Ishikawa (cell line): ENCODE measurements at regions not wholly inside any gene's neighbourhood (a gene's known extent, or its start where the extent isn't known, plus 50 kb on each side); places are given as distances from the start of the nearest gene placed in this dataset.

Source experiments
- CEBPB ChIP-seq: IDR thresholded peaks from 2 replicates; pipeline ENCODE4 v1.6.1; 2012
- CREB1 ChIP-seq: IDR thresholded peaks from 2 replicates; pipeline ENCODE4 v1.6.1; 2012; ENCODE audit warnings: low read depth
- EP300 ChIP-seq: IDR thresholded peaks from 2 replicates; pipeline ENCODE4 v1.6.1; 2012; ENCODE audit warnings: borderline replicate concordance
- FOXM1 ChIP-seq: IDR thresholded peaks from 2 replicates; pipeline ENCODE4 v1.6.1; 2012; ENCODE audit warnings: low read depth, borderline replicate concordance
- NFIC ChIP-seq: IDR thresholded peaks from 2 replicates; pipeline ENCODE4 v1.6.1; 2012
- RAD21 ChIP-seq: IDR thresholded peaks from 2 replicates; pipeline ENCODE4 v1.6.1; 2012; ENCODE audit warnings: low read depth
- TAF1 ChIP-seq: IDR thresholded peaks from 2 replicates; pipeline ENCODE4 v1.6.1; 2012; ENCODE audit warnings: low read depth, mild to moderate bottlenecking
- TCF12 ChIP-seq: IDR thresholded peaks from 2 replicates; pipeline ENCODE4 v1.6.1; 2012; ENCODE audit warnings: low read depth
- TEAD4 ChIP-seq: IDR thresholded peaks from 2 replicates; pipeline ENCODE4 v1.6.1; 2012
- YY1 ChIP-seq: IDR thresholded peaks from 2 replicates; pipeline ENCODE4 v1.6.1; 2012; ENCODE audit warnings: low read depth
- ZBTB7A ChIP-seq: IDR thresholded peaks from 2 replicates; pipeline ENCODE4 v1.6.1; 2012; ENCODE audit warnings: low read depth
- TF ChIP-seq, protein P1 (sequence below): IDR thresholded peaks from 2 replicates; pipeline ENCODE4 v1.6.1; 2012; ENCODE audit warnings: low read depth, mild to moderate bottlenecking
- TF ChIP-seq, protein P2 (sequence below): IDR thresholded peaks from 2 replicates; pipeline ENCODE4 v1.6.1; 2012

DNA sequence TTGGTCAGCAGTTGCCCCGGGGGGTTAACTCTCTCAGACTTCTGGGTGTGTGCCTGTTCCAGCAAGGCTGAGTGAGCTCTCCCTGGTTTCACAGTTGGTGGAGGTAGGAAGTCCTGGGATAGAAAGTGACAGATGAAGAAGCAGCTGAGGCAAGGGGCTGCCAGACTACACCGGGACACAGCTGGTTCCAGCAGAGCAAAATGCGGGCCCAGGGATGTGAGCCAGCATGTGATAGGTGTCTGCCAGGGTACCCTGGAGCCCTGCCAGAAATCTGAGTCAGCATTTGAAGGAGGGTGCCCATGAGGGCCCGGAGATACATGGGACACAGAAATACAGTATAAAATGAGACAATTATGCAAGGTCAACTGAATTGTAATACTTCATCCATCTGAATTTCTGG, 79.3 kb upstream of the LGALSL start:
- TF ChIP-seq RAD21 (no peak), TCF12 (no peak), YY1 (no peak), TAF1 (no peak), EP300 (no peak), CEBPB (no peak), CREB1 (no peak), TEAD4 (no peak), FOXM1 (no peak), NFIC (peak; percentile 51; the same call in 1 of the 2 replicates), ZBTB7A (no peak)
- TF ChIP-seq, protein P1, sequence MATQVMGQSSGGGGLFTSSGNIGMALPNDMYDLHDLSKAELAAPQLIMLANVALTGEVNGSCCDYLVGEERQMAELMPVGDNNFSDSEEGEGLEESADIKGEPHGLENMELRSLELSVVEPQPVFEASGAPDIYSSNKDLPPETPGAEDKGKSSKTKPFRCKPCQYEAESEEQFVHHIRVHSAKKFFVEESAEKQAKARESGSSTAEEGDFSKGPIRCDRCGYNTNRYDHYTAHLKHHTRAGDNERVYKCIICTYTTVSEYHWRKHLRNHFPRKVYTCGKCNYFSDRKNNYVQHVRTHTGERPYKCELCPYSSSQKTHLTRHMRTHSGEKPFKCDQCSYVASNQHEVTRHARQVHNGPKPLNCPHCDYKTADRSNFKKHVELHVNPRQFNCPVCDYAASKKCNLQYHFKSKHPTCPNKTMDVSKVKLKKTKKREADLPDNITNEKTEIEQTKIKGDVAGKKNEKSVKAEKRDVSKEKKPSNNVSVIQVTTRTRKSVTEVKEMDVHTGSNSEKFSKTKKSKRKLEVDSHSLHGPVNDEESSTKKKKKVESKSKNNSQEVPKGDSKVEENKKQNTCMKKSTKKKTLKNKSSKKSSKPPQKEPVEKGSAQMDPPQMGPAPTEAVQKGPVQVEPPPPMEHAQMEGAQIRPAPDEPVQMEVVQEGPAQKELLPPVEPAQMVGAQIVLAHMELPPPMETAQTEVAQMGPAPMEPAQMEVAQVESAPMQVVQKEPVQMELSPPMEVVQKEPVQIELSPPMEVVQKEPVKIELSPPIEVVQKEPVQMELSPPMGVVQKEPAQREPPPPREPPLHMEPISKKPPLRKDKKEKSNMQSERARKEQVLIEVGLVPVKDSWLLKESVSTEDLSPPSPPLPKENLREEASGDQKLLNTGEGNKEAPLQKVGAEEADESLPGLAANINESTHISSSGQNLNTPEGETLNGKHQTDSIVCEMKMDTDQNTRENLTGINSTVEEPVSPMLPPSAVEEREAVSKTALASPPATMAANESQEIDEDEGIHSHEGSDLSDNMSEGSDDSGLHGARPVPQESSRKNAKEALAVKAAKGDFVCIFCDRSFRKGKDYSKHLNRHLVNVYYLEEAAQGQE: no peak
- TF ChIP-seq, protein P2, sequence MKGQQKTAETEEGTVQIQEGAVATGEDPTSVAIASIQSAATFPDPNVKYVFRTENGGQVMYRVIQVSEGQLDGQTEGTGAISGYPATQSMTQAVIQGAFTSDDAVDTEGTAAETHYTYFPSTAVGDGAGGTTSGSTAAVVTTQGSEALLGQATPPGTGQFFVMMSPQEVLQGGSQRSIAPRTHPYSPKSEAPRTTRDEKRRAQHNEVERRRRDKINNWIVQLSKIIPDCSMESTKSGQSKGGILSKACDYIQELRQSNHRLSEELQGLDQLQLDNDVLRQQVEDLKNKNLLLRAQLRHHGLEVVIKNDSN: no peak
